HG03442 (cell line): ENCODE measurements at regions not wholly inside any gene's neighbourhood (a gene's known extent, or its start where the extent isn't known, plus 50 kb on each side); places are given as distances from the start of the nearest gene placed in this dataset.
"Not testable (repeated sequence)": the region's sequence is repeated elsewhere in the genome, so short reads cannot be mapped to it uniquely, and the experiment has no call there.

ENCODE experiments used
- ATAC-seq: cut with Tn5 transposase; IDR thresholded peaks from one replicate; pipeline ENCODE4 v1.9.1; 2021; ENCODE audit warnings: mild to moderate bottlenecking, moderate library complexity; ENCODE audit not compliant: unreplicated experiment

DNA sequence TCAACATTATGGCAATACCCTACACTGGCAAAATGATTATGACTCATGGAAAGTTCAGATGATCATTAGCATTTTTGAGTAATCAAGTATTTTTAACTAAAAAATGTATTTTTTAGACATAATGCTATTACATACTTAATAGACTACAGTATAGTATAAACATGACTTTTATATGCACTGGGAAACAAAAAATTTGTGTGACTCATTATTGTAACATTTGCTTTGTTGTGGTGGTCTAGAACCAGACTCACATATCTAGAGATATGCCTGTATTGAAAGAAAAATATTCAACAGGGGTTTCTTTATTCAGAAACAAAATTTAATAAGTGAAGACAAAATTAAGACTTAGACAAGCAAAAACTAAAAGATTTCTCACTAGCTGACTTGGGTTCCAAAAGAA, 385.3 kb upstream of the RIOK2 start:
- no peak for ATAC-seq

DNA sequence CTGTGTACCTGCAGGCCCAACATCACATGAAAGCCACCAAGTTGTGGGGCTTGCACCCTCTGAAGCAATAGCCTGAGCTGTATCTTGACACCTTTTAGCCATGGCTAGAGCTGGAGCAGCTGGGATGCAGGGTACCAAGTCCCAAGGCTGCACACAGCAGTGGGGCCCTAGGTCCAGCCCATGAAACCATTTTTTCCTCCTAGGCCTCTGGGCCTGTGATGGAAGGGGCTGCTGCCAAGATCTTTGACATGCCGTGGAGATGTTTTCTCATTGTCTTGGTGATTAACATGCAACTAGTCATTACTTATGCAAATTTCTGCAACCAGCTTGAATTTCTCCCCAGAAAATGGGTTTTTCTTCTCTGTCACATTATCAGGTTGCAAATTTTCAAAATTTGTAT, 387.2 kb upstream of the RIOK2 start:
- no peak for ATAC-seq

DNA sequence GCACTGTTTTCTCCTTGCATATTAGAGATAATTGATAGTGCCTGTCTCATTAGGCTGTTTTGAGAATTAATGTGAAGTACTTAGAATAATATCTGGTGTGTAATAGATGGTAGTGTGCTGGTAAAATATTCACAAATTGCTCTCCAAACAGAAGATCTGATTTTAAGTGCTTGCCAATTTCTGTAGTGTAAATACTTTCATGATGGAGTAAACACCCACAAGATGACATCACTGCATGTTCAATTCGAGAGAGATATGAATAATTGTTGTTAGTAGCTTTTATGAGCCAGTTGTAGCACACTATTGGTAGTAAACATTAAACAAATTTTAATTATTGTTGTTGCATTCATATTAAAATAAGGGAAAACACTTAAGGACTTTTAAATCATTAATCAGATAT, 392.3 kb upstream of the RIOK2 start:
- ATAC-seq: no peak

DNA sequence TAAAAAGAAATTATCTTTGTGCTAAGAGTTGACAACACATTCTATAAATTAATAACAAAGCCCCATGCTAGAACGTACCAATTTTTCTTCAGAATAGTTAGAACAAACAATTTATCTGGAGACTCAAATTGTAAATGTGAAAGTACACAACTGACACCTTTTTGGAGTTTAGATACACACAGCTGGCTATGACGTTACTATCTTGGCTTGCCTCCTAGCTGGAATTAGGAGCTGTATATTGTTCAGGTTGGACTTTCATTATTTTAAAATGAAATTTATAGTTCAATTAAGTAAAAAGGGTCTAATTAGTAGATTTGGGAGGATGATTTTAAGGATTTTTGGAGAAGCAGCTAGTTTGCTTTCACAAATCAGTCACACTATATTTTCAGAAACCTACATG, 393.9 kb upstream of the RIOK2 start:
- ATAC-seq: no peak

DNA sequence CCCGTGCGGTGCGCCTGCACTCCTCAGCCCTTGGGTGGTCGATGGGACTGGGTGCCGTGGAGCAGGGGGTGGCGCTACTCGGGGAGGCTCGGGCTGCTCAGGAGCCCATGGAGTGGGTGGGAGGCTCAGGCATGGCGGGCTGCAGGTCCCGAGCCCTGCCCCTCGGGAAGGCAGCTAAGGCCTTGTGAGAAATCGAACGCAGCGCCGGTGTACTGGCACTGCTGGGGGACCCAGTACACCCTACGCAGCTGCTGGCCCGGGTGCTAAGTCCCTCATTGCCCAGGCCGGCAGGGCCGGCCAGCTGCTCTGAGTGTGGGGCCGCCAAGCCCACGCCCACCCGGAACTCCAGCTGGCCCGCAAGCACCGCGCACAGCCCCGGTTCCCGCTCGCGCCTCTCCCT, 396.9 kb upstream of the RIOK2 start:
- not testable (repeated sequence) for ATAC-seq

DNA sequence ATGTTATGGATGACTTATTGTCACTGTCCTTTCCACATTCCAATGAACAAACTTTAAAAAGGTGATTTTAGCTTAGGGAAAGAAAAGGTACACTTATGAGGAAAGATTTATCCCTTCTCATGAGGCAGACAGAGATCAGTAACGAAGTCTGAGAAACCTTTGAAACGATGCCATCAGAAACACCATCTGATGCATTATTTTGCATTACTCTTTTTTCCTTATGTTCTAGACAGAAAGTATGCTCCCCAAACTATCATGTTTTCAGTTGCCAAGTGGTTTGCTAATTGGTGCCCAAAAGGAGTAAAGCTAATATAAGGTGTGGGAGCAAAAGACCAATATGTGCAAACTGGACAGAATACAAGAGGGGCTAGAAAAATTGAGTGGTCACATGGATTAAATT, 397.7 kb upstream of the RIOK2 start:
- ATAC-seq: no peak

DNA sequence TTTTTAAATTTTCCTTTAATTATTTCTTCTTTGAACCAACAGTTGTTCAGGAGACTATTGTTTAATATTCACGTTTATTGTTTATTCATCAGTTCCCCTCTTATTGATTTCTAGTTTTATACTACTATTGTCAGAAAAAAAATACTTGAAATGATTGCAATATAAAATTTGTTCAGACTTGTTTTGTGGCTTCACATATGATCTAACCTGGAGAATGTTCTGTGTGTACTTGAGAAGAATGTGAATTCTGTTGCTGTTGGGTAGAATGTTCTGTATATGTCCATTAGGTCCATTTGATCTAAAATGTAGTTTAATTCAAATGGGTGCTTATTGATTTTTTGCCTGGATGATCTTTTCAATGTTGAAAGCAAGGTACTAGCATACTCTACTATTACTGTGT, 408.7 kb upstream of the RIOK2 start:
- no peak for ATAC-seq

DNA sequence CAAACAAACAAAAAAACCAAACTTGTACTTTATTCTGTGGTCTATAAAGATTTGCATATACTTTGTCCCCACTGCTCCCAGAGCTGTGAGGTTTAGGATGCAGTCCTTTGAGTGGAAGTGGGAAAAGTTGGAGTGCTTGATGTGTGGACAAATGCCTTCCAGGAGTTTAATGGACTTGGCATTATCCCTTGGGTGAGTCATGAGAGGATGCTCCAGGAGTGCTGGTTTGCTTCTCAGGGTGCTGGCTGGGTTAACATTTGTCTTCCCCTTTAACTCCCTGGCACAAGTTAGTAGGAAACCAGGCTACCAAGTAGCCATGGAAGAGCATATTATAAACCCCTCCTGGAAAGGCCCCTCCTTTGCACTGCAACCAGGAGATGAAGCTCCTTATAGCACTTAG, 417.4 kb upstream of the RIOK2 start:
- ATAC-seq: no peak

DNA sequence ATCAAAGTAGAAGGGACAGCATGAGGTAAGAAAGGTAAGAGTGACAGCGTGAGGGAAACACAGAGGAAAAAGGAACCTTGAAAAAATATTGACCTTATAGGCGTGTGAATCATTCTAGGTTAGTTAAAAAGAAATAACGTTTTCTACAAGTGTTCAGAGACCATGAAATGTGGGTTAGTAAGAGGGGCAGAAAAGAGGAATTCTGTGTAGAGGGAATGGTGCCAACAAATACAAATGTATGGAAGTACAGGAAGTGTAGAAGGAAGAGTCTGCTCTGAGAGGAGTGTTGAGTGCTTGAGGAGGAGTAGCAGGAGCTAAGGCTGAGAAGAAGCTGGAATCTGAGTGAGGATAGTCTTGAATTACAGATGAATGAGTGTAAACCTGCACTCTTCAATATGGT, 418.6 kb upstream of the RIOK2 start:
- ATAC-seq: no peak

DNA sequence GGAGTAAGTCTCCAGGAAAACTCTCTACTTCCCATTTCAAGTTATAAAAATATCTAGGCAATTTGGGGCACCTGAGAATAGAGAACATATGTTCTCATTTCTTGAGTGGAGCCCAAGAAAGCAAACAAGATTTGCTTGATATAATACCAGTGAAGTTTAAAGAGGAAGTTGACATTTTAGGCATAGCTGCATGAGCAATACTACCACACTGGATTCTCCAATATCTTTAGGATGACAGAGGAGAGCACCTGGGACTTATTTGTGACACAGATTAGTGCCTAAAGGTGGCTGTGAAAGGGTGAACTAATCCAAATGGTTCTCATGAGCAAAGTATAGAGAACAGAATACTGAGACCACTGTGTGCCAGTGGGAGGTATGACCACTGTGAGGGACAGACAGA, 423.5 kb upstream of the RIOK2 start:
- ATAC-seq: no peak

DNA sequence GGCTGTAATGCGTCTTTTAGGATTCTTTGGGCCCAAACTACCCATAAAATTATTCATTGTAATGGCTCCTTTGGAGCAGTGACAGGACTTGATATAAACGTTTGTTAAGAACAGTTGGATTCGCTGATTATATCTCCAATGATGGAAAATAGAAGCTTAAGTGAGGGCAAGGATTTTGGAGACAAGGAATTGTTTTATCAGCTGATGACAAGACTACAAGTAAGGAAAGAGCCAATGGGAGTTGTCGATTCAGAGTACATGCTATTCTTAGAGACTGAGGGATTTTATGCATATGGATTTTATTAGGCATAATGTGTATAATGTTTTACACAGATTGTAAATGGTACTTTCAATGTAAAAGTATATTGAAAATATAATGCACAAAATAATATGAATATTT, 425.5 kb upstream of the RIOK2 start:
- no peak for ATAC-seq

DNA sequence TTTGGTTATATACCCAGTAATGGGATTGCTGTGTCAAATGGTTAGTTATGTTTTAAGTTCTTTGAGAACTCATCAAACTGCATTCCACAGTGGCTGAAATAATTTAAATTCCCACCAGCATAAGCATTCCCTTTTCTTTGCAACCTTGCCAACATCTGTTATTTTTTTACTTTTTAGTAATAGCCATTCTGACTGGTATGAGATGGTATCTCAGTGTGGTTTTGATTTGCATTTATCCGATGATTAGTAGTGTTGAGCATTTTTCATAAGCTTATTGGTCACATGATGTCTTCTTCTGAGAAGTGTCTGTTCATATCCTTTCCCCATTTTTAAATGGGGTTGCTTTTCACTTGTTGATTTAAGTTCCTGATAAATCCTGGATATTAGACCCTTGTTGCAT, 435.7 kb upstream of the RIOK2 start:
- no peak for ATAC-seq

DNA sequence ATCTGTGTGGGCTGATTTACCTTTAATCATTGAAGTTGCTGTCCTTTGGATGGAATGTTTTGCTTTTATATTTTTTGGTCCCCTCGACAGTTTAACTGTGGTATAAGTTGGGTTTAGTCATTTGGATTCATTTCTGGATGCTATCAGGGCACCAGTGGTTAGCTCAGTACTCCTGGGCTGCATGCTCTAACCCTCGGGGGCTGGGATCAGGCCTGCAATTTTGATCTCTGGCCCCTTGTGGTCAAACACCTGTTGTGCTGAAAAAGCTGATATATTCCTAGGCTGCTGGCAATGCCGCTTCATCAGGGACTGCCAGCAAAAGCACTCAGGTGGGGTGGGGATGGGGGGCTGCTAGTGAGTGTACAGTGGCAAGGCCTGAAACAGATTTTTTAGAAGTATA, 440.4 kb upstream of the RIOK2 start:
- no peak for ATAC-seq

DNA sequence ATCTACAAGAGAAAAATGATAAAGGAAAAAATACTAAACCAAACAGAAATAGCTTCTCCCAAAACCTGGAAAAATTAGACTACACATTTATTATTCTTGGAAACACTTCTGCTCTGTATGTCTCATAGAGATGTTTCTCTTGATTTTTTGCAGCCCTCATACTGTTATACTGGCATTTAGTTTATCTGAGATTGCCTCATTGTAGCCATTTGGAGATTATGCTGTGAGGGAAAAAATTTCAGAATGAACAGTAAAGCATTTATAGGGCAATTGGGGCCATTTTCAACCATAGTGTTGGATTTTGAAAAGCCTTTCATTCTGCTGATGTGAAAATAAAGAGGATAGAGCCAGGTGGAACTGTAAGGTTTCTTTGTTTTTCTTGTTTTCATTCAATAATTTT, 441.8 kb upstream of the RIOK2 start:
- ATAC-seq: no peak

DNA sequence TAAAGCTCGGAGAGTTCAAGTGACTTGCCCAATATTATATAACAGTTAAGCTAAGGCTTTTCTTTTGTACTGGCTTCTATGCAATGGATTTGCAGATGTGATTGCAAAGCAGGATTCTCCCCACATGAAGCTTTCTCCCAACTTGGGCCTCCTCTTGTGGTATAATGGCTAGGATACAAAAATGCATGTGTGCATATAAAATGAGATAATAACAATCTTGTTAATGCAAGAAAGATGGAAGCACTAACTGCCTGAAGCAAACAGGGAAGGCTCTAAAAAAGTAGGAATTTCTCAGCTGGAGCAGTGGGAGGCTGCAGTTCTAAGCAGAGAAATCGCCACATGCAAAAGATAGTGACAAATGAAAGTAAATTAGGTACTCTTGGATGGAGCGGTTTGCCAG, 444.2 kb upstream of the RIOK2 start:
- ATAC-seq: no peak

DNA sequence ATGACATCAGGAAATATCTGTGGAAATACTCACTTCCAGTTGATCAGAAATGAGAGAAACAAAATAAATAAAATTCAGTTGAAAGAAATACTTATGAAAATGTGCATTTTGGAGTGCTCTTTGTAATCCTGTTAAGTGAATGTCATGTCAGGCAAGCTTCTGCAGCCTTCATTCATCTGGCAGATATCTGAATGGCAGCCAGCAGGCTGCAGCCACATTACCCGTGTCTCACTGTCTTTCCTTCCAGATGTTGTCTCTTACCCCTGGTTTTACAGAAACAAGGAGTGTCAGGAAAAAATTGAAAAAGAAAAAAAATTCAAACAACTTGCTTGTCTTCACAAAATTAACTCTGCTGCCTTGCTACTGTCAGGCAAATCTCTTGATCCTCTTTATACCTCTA, 445.0 kb upstream of the RIOK2 start:
- no peak for ATAC-seq

DNA sequence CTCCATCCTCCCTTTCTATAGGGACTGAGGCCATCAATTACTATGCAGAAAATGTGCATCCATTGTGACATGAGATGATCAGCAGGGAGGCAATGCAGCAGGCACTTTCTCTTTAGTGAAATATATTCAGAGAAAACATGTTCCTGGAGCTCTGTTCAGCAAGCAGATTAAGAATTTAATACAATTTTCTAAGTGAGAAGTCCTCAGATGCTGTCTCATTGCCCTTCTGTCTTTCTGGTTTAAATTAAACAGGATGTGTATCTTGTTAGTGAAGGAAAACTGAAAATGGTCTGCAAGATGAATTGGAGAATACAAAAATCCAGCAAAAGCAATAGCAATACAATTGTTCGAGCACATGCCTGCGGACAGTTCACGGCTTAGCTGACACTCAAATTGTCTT, 445.8 kb upstream of the RIOK2 start:
- no peak for ATAC-seq

DNA sequence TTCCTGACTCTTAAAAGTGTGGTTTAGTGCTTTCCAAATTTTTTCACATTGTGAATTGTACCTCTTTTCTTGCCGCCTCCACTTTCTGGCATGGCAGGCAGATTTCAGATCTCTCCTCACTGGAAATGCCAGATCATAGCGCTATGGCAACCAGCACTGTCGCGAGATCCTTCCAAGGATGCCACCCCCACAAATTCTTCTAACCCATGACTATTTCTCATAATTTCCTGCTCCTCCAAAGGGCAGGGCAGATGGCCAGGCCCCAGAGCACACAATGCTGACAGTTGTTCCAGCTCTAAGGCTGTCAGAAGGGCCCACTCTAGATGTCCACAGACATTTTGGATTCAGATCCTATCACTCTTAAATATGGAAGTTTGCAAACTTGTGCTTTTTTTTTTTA, 446.2 kb upstream of the RIOK2 start:
- no peak for ATAC-seq

DNA sequence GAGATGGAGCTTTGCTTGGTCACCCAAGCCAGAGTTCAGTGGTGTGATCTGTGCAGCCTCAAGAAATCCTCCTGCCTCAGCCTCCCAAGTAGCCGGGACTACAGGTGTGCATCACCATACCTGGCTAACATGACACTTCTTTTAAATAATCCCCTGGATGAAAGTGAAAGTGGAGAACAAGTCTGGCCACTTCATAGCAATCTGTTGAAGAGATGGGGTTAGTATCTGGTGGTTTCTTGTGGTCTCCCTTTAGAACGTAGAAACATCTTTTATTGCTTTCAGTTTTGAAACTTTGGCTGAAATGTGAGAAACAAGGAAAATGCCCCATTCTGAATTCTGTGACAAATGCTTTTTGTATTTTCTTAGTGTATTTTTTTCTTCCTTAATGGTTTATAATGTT, 452.5 kb upstream of the RIOK2 start:
- ATAC-seq: peak; percentile 57

DNA sequence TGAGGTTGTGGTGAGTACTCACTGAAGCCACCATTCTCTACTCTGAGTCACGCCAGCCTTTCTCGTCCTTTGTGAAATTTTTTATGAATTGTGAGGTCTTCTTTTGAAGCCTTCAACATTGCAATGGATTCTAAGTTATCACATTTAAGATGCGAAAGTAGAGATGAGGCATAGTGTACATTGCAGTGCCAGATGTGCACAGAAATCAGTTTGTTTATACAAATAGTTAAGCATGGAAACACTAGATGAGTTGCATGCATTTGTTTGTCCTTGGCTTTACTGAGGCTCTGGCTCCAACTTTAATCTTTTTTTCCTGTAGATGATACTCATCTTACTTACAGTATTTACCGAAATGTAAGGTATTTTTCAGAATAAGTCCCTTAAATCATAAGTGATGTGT, 453.7 kb upstream of the RIOK2 start:
- ATAC-seq: no peak

DNA sequence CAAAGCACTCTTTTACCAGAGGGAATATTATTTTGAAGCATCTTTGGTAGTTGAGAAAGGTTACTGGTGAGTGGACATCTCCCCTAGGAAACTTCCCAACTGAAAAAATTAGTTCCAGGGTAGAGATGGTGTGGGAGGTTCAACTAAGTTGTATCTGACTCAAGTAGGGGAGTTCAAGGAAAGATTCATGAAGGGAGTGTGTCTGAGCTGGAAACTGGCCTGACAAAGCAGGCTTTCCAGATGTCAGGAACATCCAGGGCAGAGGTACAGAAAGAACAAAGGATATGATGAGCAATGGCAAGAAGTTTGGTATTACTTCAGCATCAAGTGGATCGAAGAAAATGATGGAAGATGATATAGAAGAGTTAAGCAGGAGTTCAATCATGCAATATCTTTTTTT, 458.0 kb upstream of the RIOK2 start:
- no peak for ATAC-seq

DNA sequence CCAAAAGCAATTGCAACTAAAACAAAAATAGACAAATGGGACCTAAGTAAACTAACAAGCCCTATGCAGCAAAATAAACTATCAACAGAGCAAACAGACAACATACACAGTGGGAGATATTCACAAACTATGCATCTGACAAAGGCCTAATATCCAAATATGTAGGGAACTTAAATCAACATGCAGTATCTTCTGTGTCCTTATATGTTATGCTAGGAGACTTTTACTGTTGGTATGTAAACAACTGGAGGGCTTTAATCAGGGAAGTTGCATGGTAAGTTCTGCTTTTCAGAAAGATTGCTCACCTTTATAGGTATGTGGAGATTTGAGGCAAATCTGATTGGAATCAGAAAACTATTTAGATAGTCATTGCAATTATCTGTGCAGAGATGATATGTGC, 461.2 kb upstream of the RIOK2 start:
- no peak for ATAC-seq

DNA sequence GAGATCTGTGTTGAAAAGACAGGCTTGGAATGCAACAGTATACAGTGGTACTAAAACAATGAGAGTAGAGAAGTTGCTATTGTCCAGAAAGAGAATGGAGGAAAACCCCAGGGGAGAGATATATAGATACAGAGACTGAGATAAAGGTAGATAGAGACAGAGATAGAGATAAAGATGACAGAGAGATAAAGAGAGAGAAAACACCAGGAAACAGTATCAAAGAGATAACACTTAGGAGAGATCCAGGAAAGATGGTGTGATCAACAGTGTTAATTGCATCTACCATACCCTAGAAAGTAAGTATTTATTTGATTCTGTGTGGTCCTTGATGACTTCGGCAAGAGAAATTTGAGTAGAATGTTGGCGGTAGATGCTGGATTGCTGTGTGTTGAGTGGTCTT, 461.8 kb upstream of the RIOK2 start:
- ATAC-seq: no peak

DNA sequence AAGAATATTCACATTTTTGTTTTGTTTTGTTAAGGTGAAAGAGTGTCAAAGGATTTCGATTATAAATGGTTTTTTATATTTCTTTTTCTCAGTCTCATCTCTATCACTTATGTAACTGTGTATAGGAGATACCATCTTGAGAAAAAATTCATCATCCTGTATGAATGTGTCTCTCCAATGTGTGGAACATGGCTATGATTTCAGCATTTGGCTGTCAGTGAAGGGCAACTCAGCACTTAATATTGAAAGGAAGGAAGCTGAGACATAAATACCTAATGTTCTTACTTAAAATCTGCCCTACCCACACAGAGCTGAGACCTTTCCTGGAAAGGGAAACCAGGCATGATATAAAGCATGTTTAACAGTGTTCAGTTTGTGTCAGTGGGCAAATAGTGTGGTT, 474.2 kb upstream of the RIOK2 start:
- ATAC-seq: no peak
